Activated naive CD4-positive, alpha-beta T cell treated with anti-CD3 and anti-CD28 coated beads for 36 hours (primary cell): ENCODE measurements at regions not wholly inside any gene's neighbourhood (a gene's known extent, or its start where the extent isn't known, plus 50 kb on each side); places are given as distances from the start of the nearest gene placed in this dataset.

Source experiments
- CTCF ChIA-PET: fragments of 350-600 bp; sonication (Branson Sonifier 250); formaldehyde crosslinking; loops from one replicate; lab custom pipeline; 2021; ENCODE audit warnings: antibody characterized with exemption; lab: Charles Lee
- DNase-seq: peaks from one replicate; pipeline ENCODE4 v3.0.0-alpha.2; 2020
- H3K27ac Mint-ChIP-seq: one replicate; pipeline ENCODE4 v1.8.0; 2021; ENCODE audit warnings: mild to moderate bottlenecking, mixed read lengths
- H3K27me3 Mint-ChIP-seq: one replicate; pipeline ENCODE4 v1.8.0; 2021; ENCODE audit warnings: low read depth, mixed read lengths
- H3K36me3 Mint-ChIP-seq: one replicate; pipeline ENCODE4 v1.8.0; 2021; ENCODE audit warnings: low read depth, mixed read lengths
- H3K4me1 Mint-ChIP-seq: one replicate; pipeline ENCODE4 v1.8.0; 2021; ENCODE audit warnings: low read depth, mixed read lengths
- H3K4me3 Mint-ChIP-seq: one replicate; pipeline ENCODE4 v1.8.0; 2021; ENCODE audit warnings: mild to moderate bottlenecking, moderate library complexity, mixed read lengths
- H3K9me3 Mint-ChIP-seq: one replicate; pipeline ENCODE4 v1.8.0; 2021; ENCODE audit warnings: mixed read lengths
- intact Hi-C: fragments of 100-400 bp; cut with micrococcal nuclease; formaldehyde crosslinking; loops from one replicate; pipeline ENCODE4 v1.15.1; 2023

DNA sequence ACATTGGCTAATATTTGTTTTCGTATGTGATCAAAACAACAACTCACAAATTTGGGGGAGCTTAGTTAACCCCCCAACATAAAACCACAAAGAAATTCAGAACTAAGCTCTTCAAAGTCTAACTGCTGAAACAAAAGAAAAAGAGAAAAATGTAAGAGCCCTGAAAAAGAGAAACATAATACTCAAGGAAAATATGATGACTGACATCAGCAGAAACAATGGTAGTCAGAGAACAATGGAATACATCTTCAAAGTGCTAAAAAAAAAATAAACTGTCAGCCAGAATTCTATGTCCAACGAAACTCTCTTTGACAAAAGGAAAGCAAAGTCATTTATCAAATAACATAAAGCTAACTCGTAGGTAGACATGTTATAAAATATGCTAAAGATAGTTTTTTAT is 566.3 kb upstream of the GRAMD2B start:
- no peak overlapping the region for H3K4me3 Mint-ChIP-seq
- DNase-seq = no peak
- H3K27ac Mint-ChIP-seq = no peak overlapping the region
- H3K4me1 Mint-ChIP-seq = no peaks in the 10 kb centered on the region
- CTCF ChIA-PET = no interaction called here
- H3K27me3 Mint-ChIP-seq = no peaks in the 10 kb centered on the region
- no peaks in the 10 kb centered on the region for H3K36me3 Mint-ChIP-seq
- H3K9me3 Mint-ChIP-seq = peaks cover 11% of the 10 kb centered on the region
- intact Hi-C loops = no loop called here

DNA sequence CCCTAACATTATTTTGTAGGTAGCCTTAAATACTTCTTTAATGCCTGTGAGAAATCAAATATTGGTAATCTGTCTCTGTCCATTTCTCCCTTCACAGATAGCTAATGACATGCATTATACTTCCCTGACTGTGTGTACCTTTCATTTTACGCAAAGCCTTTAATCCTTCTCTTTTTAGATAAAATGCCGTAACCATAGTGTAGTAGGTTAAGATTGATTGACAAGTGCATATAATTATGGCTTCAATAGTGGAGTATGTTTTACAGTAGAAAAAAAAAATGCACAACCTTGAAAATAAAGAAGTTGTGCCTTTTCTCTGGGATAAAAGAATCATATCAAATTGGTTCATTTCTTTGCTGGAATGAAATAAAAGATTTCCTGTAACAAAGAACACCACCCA is 559.6 kb upstream of the GRAMD2B start:
- H3K4me3 Mint-ChIP-seq = no peak overlapping the region
- no peak for DNase-seq
- peaks cover 3% of the 10 kb centered on the region for H3K9me3 Mint-ChIP-seq
- no peaks in the 10 kb centered on the region for H3K36me3 Mint-ChIP-seq
- CTCF ChIA-PET = no interaction called here
- intact Hi-C loops = no loop called here
- H3K27me3 Mint-ChIP-seq = no peaks in the 10 kb centered on the region
- no peak overlapping the region for H3K27ac Mint-ChIP-seq
- no peaks in the 10 kb centered on the region for H3K4me1 Mint-ChIP-seq

DNA sequence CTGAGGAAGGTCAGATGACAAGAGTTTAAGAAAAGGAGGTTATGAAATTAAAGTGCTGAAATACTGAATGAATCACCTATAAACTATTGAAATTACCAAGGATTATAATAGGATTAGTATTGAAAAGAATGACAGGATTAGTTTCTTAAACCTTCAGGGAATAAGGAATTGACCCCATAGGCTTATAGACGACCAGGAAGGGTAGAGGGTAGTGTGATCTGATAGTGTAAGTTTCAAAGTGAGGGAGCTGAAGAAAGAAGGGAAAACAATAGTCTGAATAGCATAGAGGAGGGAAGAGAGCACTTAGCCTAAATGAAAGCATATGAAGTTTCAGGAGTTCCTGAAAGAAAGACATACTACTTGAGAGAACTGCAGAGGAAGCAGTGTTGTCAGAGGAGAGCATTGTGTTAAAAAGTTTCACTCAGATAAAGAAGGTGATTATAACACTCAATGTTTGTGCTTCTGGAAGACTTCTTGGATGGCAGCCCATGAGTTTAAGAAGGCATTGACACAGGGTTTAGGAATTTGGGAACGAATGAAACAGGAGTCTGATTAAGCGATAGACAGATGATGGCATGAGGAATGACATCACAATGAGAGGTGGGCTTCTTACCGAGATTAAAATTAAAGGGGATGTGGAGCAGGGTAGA is 557.9 kb upstream of the GRAMD2B start:
- CTCF ChIA-PET = interaction anchor here (0.5 kb wide), 1 partner anchor 1555 kb away, joined by 3 read pairs; no protein-coding TSS in a partner anchor
- Mint-ChIP-seq H3K9me3 (peaks cover 3% of the 10 kb centered on the region), H3K27me3 (no peaks in the 10 kb centered on the region), H3K4me1 (no peaks in the 10 kb centered on the region), H3K36me3 (no peaks in the 10 kb centered on the region), H3K4me3 (no peak overlapping the region), H3K27ac (no peak overlapping the region)
- no peak for DNase-seq
- intact Hi-C loops = no loop called here

DNA sequence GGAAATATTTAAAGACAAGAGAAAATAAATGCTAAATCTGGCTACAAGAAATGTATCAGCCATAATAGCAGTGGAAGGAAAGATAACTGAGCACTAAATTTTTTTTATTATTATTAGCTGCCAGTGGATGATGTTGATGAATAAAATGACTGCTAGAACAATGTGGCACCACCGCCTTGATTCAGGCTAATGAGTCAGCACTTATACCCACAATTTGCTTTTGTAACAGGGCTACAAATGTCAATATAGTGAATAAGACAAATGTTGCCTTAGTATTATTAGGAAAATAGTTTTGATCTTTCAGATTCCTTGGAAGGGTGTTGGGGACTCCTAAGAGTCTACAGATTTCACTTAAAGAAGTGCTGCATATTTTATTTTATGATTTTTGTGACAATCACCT is 555.2 kb upstream of the GRAMD2B start:
- no peak overlapping the region for H3K27ac Mint-ChIP-seq
- H3K9me3 Mint-ChIP-seq = no peaks in the 10 kb centered on the region
- H3K4me1 Mint-ChIP-seq = no peaks in the 10 kb centered on the region
- intact Hi-C loops = no loop called here
- H3K36me3 Mint-ChIP-seq = no peaks in the 10 kb centered on the region
- no peak overlapping the region for H3K4me3 Mint-ChIP-seq
- H3K27me3 Mint-ChIP-seq = no peaks in the 10 kb centered on the region
- no peak for DNase-seq
- CTCF ChIA-PET = no interaction called here

DNA sequence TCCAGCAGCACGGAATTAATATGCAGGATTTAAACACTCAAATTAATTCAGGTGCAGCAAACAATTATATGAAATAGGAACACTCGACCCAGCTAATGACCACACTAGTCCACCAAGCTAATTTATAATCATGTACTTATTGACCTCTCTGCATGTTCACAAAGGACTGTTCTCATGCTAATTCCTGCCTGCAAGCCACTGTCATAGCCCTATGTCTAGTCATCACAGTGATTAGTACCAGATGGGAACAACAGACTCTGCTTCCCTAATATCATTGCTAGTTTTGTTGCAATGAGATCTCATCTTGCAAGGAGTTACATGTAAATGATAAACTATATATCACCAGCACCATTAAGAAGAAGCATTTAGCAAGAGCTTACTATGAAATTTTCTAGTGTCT is 553.0 kb upstream of the GRAMD2B start:
- CTCF ChIA-PET = interaction anchor here (0.5 kb wide), 1 partner anchor 937 kb away, joined by 3 read pairs; no protein-coding TSS in a partner anchor
- no peak overlapping the region for H3K27ac Mint-ChIP-seq
- H3K4me3 Mint-ChIP-seq = no peak overlapping the region
- H3K9me3 Mint-ChIP-seq = peaks cover 3% of the 10 kb centered on the region
- H3K27me3 Mint-ChIP-seq = no peaks in the 10 kb centered on the region
- no peak for DNase-seq
- intact Hi-C loops = no loop called here
- H3K4me1 Mint-ChIP-seq = no peaks in the 10 kb centered on the region
- no peaks in the 10 kb centered on the region for H3K36me3 Mint-ChIP-seq

DNA sequence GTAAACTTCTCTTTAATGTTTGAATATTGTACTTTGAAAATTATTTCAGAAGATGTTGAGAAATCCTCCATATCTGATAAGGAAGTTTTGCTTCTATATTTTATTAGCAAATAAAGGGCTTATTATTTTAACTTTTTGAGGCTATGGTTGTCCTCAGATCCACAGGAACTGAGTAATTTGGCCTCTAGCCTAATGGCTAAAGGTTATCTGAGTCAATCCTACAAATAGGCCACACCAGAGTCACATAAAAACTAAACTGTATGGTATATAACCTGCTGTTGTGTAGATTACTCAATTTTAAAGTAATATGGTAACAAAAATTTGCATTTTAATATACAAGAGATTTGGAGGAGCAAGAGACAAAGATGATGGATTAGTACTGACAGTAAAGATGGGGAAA is 549.2 kb upstream of the GRAMD2B start:
- Mint-ChIP-seq H3K9me3 (peaks cover 3% of the 10 kb centered on the region), H3K27me3 (no peaks in the 10 kb centered on the region), H3K4me3 (no peak overlapping the region), H3K27ac (no peak overlapping the region), H3K36me3 (no peaks in the 10 kb centered on the region), H3K4me1 (no peaks in the 10 kb centered on the region)
- CTCF ChIA-PET = no interaction called here
- intact Hi-C loops = no loop called here
- DNase-seq = no peak

DNA sequence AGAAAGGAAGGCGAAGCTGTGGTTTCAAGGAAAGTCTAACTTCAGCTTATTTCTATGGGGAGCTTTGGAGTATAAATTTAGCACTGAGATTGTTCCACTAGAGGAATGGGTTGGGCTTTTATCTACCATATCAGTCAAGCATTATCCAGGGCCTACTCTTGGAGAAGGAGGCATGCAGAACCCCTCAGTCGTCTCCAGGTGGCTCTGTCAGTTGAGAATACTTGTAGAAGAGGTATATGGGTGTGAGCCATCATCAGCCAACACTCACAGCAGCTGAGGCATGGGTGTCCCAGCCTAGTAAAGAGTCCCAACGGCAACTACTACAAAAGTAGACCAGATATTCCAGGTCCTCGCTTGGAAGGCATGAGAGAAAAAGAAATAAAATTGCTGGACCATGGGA is 548.5 kb upstream of the GRAMD2B start:
- DNase-seq = no peak
- H3K9me3 Mint-ChIP-seq = peaks cover 3% of the 10 kb centered on the region
- CTCF ChIA-PET = no interaction called here
- H3K4me3 Mint-ChIP-seq = no peak overlapping the region
- no peaks in the 10 kb centered on the region for H3K4me1 Mint-ChIP-seq
- no peaks in the 10 kb centered on the region for H3K36me3 Mint-ChIP-seq
- H3K27me3 Mint-ChIP-seq = no peaks in the 10 kb centered on the region
- intact Hi-C loops = no loop called here
- no peak overlapping the region for H3K27ac Mint-ChIP-seq

DNA sequence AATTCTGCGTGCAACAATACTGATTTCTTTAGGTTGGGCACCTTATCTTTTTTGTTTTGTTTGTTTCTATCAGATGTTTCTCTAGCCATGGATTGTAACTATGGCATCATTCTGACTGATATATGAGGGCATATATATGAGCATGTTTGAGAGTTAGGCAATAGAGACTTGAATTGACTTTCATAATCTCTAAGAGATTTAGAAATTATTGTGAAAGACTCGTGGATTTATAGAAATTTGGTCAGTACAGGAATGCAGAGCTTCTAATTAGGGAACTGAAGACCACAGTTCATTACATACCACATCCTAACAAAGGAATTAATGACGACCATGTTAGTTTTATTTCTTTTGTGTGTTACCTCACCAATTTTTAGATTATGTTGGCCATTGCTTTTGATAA is 546.0 kb upstream of the GRAMD2B start:
- no peak for DNase-seq
- intact Hi-C loops = no loop called here
- Mint-ChIP-seq H3K36me3 (no peaks in the 10 kb centered on the region), H3K4me1 (no peaks in the 10 kb centered on the region), H3K27me3 (no peaks in the 10 kb centered on the region), H3K4me3 (no peak overlapping the region), H3K9me3 (peaks cover 5% of the 10 kb centered on the region), H3K27ac (no peak overlapping the region)
- CTCF ChIA-PET = no interaction called here

DNA sequence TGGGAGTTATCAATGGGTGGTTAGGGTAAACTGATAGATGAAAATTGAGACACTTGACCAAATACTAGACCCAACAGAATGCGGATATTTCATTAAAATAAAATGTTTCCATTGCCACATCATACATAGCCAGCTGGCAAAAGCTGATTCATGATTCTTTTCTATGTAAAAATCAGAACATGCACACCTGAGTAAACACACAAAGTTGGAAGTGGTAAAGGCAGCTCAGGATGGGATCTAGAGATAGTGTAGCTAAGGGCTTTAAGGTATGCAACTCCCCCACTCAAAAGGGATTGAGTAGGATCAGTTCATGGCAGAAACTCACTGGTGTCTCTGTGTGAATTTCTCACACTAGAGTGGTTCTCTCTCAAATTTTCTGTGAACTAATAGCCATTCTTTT is 541.1 kb upstream of the GRAMD2B start:
- intact Hi-C loops = no loop called here
- CTCF ChIA-PET = interaction anchor here (0.7 kb wide), 1 partner anchor 229 kb away, joined by 3 read pairs; no protein-coding TSS in a partner anchor
- peaks cover 2% of the 10 kb centered on the region for H3K9me3 Mint-ChIP-seq
- H3K4me3 Mint-ChIP-seq = no peak overlapping the region
- no peaks in the 10 kb centered on the region for H3K36me3 Mint-ChIP-seq
- H3K27me3 Mint-ChIP-seq = no peaks in the 10 kb centered on the region
- no peak overlapping the region for H3K27ac Mint-ChIP-seq
- DNase-seq = no peak
- no peaks in the 10 kb centered on the region for H3K4me1 Mint-ChIP-seq

DNA sequence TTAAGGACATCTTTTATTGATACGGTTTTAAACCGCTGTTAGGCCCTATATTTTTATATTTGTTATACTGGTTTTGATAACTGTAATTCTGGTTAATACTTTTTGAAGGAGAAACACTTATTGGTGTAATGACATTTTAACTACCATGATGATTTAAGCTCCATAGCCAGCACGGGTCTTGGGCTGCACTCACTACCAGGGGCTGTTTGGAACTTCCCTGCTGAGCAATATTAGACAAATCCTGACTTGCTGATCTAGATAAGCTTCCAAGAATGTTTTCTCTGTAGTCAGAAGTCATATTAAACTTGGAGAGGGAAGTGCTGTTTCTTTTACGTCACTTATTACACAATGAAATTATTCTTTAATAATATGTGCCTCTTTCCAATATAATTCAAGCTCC is 540.0 kb upstream of the GRAMD2B start:
- H3K4me3 Mint-ChIP-seq = no peak overlapping the region
- no peaks in the 10 kb centered on the region for H3K27me3 Mint-ChIP-seq
- DNase-seq = no peak
- no peaks in the 10 kb centered on the region for H3K36me3 Mint-ChIP-seq
- H3K27ac Mint-ChIP-seq = no peak overlapping the region
- intact Hi-C loops = no loop called here
- H3K9me3 Mint-ChIP-seq = peaks cover 5% of the 10 kb centered on the region
- H3K4me1 Mint-ChIP-seq = no peaks in the 10 kb centered on the region
- CTCF ChIA-PET = no interaction called here

DNA sequence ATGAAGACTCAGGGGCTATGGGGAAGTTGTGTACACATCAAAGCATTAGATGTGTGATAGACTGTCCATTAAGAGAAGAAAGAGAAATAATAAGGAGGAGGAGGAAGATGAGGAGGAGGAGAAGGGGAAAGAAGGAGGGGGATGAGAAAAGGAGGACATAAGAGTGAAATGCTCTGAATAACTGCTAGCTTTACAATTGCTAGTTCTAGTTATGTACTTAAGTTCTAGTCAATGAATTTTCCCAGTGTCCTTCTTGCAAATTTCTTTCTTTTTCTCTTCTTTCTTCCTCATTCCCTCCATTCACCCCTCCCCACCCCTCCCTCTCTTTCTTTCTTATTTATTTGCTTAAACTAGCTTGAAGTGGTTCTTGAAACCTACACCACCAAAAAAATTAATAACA is 534.9 kb upstream of the GRAMD2B start:
- peaks cover 5% of the 10 kb centered on the region for H3K9me3 Mint-ChIP-seq
- no peak overlapping the region for H3K27ac Mint-ChIP-seq
- CTCF ChIA-PET = no interaction called here
- intact Hi-C loops = no loop called here
- no peak for DNase-seq
- no peak overlapping the region for H3K4me3 Mint-ChIP-seq
- H3K4me1 Mint-ChIP-seq = no peaks in the 10 kb centered on the region
- no peaks in the 10 kb centered on the region for H3K36me3 Mint-ChIP-seq
- H3K27me3 Mint-ChIP-seq = no peaks in the 10 kb centered on the region

DNA sequence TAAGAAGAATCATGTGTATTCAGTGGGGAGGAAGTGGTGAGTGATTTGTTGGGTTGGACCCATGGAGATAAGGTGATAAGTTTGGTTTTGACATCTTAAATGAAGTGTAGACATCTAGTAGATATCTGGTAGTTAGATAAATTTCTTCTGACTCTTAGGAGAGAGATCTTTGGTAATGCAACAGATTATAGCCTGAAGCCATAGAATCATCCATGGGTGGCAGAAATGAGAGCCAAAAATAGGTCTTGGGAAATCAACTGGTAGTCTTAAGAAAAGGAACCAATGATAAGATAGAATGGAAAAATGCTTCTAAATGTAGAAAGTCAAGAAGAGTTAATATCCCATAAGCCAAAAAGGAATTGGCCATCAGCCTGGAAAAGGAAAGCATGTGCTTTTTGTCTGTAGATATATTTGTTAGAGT is 532.7 kb upstream of the GRAMD2B start:
- intact Hi-C loops = no loop called here
- H3K27ac Mint-ChIP-seq = no peak overlapping the region
- H3K9me3 Mint-ChIP-seq = peaks cover 5% of the 10 kb centered on the region

DNA sequence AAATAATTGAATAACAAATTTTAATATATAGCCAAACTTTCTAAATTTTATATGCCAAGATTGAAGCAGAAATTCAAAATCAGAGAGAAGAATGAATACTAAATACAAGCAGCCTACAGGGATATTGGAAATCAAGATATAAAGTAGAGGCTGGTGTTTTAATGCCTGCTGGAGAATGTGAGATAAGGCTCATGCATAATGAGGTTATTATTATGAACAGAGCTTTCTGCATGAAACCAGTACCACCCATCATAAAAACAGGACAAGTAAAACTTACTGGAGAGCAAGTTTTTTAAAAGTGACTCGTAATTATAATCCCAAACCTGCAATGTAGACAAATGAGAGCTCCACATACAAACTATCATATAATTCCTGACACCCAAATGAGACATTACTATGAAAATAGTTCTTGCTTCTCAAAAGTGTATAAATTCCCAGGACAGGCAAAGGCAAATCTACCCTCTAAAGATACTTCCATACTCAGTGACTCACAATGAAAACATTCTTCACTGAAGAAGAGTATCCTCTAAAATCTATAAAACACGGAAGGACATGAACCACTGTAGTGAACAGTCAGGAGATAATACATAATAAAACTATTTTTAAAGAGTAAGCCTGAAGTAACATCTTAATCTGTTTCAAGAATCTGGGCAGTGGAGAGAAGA is 532.0 kb upstream of the GRAMD2B start:
- no peak for DNase-seq
- peaks cover 5% of the 10 kb centered on the region for H3K9me3 Mint-ChIP-seq
- H3K27me3 Mint-ChIP-seq = no peaks in the 10 kb centered on the region
- no peaks in the 10 kb centered on the region for H3K36me3 Mint-ChIP-seq
- H3K27ac Mint-ChIP-seq = no peak overlapping the region
- no peak overlapping the region for H3K4me3 Mint-ChIP-seq
- intact Hi-C loops = no loop called here
- CTCF ChIA-PET = no interaction called here
- H3K4me1 Mint-ChIP-seq = no peaks in the 10 kb centered on the region

More for the DNA sequence above, 532.7 kb upstream of the GRAMD2B start:
- Mint-ChIP-seq H3K27me3 (no peaks in the 10 kb centered on the region), H3K4me1 (no peaks in the 10 kb centered on the region), H3K4me3 (no peak overlapping the region), H3K36me3 (no peaks in the 10 kb centered on the region)
- DNase-seq = no peak
- CTCF ChIA-PET = no interaction called here
